ENCODE measurements at regions not wholly inside any gene's neighbourhood (a gene's known extent, or its start where the extent isn't known, plus 50 kb on each side); places are given as distances from the start of the nearest gene placed in this dataset.

GRCh38 chr13:33340631-33341030 is 55.1 kb upstream of the STARD13 start:
- TF ChIP-seq CTCF (conservative IDR thresholded peaks at IDR 0.05; ENCODE audit: low read depth), result no peak
- no peak overlapping the region for H3K27ac ChIP-seq
- POLR2A ChIA-PET (ENCODE audit: low non-redundant PET), result no interaction called here
- no peak for DNase-seq (ENCODE audit: low spot score)
- CTCF ChIA-PET, result no interaction called here

- CTCF ChIA-PET, result interaction anchor here (0.6 to 0.7 kb wide), 2 partner anchors 14 to 100 kb away, joined by 3 read pairs; no protein-coding TSS in a partner anchor
- H3K27ac ChIP-seq, result no peak overlapping the region
- TF ChIP-seq CTCF (conservative IDR thresholded peaks at IDR 0.05; ENCODE audit: low read depth), result no peak
- POLR2A ChIA-PET (ENCODE audit: low non-redundant PET), result interaction anchor here (0.5 kb wide), 1 partner anchor 919 kb away, joined by 3 read pairs; no protein-coding TSS in a partner anchor
- no peak for DNase-seq (ENCODE audit: low spot score)
Observed at GRCh38 chr13:33341861-33342452, 56.4 kb upstream of the STARD13 start.

DNA sequence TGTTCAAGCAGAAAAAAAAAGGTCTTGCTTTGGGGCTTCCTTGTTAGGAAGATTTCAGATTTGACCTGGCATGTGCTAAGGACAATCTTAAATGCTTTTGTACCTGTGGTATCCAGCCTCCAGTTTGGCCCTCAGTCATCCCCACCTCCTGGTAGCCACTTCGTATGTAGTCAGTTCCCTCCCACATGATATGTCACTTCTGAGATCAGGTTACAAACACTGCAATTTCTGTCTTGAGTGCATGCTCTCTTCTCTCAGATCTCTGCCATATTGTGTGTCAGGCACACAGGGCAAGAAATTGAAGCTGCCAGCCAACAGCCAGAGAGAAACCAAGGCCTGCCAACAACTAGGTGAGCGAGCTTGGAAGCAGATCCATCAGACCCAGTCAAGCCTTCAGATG is 60.3 kb upstream of the STARD13 start:
- TF ChIP-seq CTCF (conservative IDR thresholded peaks at IDR 0.05; ENCODE audit: low read depth), result no peak
- ChIA-PET CTCF (no interaction called here), POLR2A (ENCODE audit: low non-redundant PET) (no interaction called here)

DNA sequence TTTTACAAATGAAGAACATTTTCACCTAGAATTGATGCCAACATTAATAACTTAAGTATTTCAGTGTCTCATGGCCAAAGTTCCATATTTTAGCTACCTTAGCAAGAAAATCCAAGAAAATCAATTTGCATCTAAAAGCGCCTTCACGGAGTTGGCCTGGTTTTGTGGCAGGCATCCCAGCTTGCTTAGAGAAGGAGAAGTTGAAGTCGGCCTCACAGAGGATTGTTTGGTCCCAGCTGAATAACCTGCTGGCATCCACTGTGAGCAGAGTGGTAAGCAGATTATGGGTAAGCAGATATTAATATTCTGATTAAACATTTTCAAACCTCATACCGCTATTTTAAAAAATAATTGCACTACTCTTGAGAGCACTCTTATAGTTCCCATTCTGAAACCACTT is 62.3 kb upstream of the STARD13 start:
- CTCF ChIA-PET, result no interaction called here
- H3K27ac ChIP-seq, result no peak overlapping the region
- POLR2A ChIA-PET (ENCODE audit: low non-redundant PET), result no interaction called here
- no peak for TF ChIP-seq CTCF (conservative IDR thresholded peaks at IDR 0.05; ENCODE audit: low read depth)
- no peak for DNase-seq (ENCODE audit: low spot score)

More for the DNA sequence above, 60.3 kb upstream of the STARD13 start:
- H3K27ac ChIP-seq, result no peak overlapping the region
- no peak for DNase-seq (ENCODE audit: low spot score)

DNA sequence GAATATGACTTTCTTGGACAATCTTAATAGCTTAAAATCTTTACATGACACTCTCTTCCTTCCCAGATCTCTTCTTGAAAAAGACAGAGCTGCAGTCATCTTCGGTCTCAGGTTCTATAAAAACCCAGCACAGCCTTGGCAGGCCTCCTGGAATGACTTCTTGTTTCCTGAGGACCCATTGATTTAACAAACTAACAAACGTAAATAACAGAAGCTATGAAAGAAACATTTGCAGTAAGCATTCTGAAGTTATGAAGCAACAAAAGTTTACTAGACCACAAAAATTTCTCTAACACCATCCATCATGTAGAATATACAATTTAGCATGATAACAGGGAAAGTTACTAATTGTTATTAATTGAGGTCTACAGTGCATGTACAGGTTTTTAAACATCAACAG is 62.8 kb upstream of the STARD13 start:
- TF ChIP-seq CTCF (conservative IDR thresholded peaks at IDR 0.05; ENCODE audit: low read depth), result no peak
- CTCF ChIA-PET, result no interaction called here
- no peak for DNase-seq (ENCODE audit: low spot score)
- POLR2A ChIA-PET (ENCODE audit: low non-redundant PET), result no interaction called here
- no peak overlapping the region for H3K27ac ChIP-seq

DNA sequence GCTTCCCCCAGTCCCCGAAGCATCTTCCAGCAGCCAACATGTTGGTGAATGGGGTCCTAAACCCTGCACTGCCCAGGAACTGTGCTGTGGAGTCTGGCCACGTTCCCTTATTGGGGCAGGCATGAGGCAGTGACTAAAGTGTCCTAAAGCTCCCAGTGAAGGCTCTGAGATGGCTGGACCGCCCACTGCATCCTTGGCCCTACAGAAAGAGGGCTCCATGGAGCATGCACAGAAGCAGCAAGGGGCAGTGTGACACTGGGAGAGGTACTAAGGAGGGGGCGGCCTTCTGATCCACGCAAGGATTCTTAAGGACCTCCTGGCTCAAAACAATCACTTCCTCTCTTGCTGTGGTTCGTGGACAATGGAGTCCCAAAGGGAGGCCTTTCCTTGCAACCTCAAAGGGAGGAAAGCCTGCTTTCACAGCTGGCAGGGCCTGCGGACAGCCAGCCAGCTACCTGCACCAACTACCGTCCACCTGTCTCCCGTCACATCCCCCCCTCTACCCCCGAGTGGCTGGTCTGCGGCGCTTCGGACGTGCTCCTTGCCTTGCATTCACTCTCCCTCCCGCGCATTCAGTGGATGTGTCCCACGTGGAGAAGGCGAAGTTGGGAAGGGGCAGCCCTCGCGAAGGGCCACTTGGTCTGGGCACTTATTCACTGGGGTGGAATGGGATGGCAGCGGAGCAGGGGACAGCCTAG is 63.9 kb upstream of the STARD13 start:
- TF ChIP-seq CTCF (conservative IDR thresholded peaks at IDR 0.05; ENCODE audit: low read depth), result no peak
- no peak overlapping the region for H3K27ac ChIP-seq
- ChIA-PET POLR2A (ENCODE audit: low non-redundant PET) (no interaction called here), CTCF (interaction anchor here (0.5 to 0.6 kb wide), 2 partner anchors 123 to 258 kb away, joined by 3 to 4 read pairs; no protein-coding TSS in a partner anchor)
- DNase-seq (ENCODE audit: low spot score), result no peak
